Hematopoietic multipotent progenitor cell treated with erythropoietin and hydrocortisone succinate and interleukin-3 and kit ligand, for 6 days (in vitro differentiated cells): ENCODE measurements at regions not wholly inside any gene's neighbourhood (a gene's known extent, or its start where the extent isn't known, plus 50 kb on each side); places are given as distances from the start of the nearest gene placed in this dataset.

Source experiments
- DNase-seq: peaks from one replicate; pipeline ENCODE4 v3.0.0-alpha.2; 2015

DNA sequence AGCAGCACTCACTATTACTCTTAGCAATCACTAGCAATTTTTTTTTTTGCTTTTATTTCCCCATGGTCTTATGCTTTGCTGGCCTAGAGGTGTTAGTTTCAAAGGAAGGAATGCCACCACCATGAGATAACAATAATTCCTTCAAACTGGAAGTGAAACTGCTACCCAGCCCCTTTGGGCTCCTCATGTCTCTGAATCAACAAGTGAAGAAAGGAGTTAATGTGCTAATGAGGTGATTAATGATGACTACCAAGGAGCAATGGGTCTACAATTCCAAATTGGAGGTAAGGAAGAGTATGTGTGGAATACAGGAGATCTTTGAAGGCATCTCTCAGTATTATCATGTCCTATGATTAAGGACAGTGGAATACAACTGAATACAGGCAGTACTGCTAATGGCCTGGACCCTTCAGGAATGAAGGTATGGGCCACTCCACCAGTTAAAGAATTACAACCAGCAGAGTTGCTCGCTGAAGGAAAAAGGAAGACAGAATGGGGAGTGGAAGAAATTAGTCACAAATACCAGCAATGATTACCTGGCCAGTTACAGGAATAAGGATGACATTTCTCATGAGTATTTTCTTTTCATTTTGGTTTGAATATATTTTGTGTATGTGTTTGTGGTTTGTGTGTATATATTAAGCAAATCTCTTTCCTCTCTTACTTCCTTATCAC, 652.9 kb downstream of the ADGRL2 start:
- DNase-seq, result no peak

DNA sequence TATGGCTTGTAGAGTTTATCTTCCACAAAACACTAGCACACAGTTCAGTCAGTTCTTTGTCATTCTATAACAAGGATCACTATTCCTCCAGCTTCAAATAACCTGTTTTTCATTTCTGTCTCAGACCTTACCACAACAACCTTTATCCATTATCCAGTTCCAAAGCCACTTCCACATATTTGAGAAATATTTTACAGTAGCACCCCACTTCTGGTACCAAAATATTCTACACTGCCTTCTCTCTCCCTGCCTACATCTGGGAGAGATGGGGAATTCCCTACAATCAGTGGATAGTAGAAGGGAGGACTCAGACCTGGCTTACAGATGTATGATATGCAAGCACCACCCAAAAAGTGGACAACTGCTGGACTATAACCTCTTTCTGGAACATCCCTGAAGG, 651.4 kb downstream of the ADGRL2 start:
- no peak for DNase-seq

DNA sequence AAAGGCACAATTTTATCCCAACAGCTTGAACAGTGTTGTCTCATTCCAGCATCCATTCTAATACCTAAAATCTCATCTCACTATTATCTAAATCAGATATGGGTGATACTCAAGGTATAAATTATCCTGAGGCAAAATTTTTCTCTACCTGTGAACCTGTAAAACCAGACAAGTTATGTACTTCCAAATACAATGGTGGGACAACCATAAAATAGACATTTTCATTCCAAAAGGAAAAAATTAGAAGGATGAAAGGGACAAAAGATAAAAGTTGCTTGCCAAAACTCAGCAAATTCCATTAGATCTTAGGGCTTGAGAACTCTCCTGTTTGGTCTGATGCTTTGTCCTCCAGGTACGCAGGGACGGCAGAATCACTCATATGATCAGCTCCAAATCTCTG, 650.5 kb downstream of the ADGRL2 start:
- DNase-seq, result no peak

DNA sequence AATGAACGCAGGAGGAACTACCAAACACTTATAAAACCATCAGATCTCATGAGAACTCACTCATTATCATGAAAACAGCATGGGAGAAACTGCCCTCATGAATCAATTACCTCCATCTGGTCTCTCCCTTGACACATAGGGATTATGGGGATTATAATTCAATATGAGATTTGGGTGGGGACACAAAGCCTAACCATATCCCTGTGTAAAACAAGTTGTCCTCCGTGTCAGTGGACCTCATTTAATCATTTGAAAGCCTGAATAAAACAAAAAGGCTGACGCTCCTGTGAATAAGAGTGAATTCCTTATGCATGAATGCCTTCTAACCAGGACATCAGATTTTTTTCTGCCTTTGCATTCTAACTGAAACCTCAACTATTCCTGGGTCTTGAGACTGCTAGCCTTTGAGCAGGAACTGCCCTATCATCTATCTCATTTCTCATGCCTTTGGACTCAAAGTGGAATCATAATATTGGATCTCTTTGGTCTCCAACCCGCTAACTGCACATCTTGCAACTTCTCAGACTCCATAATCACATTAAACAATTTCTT, 648.8 kb downstream of the ADGRL2 start:
- DNase-seq, result no peak

DNA sequence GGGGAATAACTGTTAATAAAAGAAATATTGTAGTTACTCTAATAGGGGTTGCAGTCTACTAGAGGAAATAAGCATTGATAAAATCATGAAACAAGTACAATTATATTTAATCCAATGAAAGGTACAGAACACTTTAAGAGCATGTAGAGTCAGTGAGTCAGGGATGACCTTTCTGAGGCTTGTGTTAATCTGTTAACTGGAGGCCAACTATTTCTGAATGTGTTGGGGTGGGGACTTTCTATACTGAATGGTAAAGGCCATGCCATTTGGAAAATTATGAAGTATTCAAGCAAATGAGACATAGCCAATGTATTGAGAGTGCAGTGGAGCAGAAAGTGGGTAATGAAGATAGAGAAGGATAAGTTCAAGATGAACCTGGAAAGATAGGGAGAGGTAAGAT, 646.2 kb downstream of the ADGRL2 start:
- DNase-seq, result no peak

DNA sequence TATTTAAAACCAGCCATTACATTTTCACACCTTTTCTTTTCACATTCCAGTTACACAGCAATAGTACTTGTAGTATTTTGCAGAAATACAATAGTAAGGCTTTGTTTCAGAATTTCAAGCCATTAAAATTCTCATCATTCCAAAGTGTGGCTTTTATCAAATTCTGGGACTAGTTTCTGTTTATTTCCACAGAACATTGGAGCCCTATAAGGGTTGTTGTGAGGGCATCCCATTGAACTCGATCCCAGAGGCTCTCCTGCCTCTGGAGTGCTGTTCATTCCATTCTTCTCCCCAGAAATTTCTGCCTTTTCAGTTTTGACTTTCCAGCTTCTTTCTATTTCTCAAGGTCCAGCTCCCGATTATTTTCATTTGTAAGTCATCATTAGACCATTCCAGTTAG, 645.5 kb downstream of the ADGRL2 start:
- no peak for DNase-seq

DNA sequence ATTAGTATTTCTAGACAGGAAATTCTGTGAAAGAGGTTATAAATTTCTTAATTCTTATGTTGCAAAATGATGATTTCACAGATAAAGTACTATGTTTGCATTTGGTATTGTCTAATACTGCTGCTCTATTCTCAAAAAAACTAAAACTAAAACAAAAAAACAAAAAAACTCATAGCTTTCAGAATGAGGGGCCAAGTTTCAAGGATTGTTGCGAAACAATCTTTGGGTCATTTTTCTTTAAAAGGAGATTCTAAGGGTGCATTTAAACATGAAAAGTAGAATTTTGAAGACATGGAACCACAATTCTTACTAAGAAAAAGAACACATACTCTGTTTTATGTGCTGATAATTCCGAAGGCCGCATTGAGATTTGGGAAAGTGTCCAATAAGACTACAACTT, 645.1 kb downstream of the ADGRL2 start:
- no peak for DNase-seq

DNA sequence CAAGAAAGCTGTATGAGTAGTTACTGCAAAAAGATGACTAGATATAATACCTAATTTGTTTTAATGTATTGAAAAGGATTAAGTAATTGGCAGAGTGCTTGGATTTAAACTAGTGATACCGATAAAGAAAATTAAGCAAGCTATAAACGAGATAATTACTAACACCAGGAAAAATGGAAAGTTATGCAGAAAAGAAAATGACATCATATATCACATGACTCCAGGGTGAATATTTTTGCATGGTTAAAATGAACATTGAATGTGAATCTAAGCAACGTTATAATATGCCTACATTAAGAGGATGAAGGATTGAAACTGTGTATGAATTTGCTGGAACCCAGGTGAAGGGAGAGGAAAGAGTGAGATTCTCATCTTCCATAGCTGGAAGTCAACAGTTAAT, 644.4 kb downstream of the ADGRL2 start:
- no peak for DNase-seq

DNA sequence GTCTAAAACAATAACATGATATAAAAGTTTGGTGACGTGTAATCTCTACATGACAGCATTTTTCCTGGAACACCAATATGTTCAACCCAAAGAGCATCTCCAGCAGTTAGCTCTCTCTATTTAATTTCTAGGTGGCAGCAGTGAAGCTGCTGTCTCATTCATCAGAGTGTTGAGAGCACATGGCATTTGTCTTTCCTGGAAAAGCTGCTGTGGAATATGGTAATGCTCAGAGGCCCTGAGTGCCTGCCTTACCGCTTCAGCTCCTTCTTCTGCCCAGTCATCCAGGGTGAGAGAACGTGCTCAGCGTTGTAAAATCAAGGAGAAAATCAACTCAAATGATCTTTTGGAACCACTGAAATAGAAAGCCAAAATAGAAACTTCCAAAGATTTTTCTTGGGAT, 640.7 kb downstream of the ADGRL2 start:
- no peak for DNase-seq

DNA sequence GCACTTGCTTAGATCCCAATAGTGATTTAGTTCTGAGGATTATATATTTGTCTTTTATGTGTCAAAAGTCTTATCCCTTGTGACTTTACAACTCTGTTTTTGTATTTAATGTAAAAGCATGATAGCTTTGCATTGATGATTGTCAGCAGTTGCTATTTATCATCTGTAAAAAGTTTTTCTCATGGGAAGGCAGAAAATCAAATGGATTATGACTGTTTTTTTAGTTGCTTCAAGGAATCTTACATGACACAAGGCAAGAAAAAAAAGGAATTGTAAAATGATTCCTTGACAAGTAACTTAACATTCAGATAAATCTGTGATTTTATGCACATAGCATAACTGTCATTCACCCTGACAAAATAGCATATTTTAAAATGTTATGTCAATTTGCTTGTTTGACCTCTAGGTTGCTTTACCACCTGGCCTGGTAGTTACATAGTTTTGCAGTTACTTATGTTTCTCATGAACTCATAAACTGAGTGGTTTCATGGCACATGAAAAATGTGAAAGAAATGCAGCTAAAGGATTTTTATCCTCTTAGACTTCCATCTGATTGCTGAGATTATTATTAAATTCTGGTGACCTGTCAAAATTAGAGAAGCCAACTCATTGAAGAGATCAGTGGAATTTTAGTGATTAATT, 622.6 kb downstream of the ADGRL2 start:
- DNase-seq, result no peak

DNA sequence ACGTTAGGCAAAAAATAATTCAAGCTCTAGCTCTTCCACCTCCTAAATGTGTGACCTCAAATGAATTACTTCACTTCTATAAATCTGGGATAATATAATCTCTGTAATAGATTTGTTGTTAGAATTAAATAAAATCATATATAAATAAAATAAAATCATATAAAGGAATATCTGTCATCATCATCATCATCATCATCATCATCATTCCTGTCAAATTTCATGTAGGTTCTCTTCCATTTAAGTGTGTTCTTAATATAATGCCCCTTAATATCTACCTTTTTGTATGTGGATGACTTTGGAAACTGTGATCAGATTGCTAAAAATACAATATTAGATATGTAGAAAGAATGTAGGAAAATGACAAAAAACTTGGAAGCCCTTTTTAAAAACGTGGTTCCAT, 621.0 kb downstream of the ADGRL2 start:
- no peak for DNase-seq

DNA sequence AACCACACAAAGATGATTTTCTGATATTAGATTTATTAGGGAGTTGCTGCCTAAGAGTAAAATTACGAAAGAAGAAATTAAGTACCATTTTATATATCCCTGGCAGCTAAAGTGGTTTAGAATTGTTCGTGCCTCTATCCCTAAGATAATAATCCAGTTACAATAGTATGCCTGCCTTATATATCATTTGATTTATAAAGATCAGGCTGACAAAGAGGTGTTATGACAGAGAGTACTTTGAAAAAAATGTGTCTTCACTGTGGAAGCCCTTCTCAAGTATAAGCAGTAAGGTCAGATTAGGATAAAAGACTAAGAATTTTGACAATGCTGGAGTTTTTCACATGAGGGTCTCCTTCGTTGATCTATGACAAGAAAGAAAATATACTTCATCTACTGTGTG, 619.9 kb downstream of the ADGRL2 start:
- no peak for DNase-seq

DNA sequence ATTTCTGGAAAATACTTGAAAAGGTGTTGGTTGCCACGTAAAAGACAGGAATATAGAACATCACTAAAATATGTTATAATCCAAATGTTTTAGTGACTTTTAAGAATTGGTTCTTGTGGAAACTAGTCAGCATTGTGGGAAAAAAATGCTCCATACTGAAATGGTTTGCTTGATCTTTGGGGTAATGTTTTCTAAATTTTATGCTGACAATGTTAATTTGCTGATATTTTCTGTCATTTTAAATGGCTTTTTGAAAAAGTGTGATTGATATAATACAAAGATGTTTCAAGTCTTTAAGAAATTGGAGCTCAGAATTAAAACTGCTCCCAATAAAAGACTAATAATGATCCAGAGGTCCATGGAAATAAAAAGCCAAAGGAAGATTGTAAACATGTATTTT, 610.9 kb downstream of the ADGRL2 start:
- no peak for DNase-seq

DNA sequence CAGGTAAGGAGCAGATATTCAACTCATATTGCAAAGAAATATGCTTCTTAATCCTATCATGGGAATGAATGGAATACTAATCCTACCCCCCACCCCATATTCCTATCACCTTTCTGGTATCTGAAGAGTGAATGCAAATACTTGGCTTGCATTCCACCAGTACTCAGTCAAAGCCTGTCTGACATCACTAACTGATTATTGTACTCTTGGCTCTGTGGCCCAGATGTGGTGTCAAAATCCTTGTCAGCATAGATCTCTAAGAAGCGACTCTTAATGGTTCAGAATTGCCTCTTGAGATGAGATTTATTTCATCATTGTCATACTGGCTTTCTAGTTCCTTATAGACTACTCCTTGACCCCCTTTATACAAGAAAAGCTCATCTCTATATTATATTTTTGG, 604.6 kb downstream of the ADGRL2 start:
- DNase-seq, result no peak

DNA sequence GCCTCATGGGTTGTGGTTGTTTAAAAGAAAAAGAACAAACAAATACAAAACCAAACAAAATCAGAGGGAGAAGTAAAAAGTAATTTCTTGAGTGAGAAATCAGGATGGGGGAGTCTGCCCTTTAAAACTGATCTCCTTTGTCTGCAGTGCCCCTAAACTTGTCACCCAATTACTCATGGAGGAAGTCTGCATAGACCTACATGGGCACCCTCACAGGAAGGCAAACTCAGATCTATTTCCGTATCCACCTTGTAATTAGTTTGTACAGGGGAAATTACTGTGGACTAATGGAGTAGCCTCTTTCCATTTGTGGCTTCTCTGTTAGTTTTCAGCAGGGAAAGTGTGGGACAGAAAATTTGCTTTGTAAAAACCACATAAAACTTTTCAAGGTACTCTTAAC, 600.4 kb downstream of the ADGRL2 start:
- no peak for DNase-seq

DNA sequence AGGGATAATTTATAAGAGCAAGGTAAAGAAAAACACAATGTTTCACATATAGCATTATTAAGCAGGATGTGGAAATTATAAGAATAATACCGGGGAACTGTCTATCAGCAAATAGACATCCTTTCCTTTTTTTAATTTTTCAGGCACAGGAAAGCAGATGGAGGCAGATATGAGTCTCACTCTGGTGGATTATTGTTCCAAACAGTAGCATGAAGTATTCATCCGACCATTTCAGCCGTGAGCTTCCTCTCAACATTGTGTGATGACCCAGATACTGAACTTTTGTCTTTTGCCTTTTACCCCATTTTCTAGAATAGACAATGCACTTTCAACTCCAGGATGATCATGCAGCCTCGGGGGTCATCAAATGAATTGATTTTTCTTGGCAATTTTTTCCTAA, 599.8 kb downstream of the ADGRL2 start:
- DNase-seq, result no peak

DNA sequence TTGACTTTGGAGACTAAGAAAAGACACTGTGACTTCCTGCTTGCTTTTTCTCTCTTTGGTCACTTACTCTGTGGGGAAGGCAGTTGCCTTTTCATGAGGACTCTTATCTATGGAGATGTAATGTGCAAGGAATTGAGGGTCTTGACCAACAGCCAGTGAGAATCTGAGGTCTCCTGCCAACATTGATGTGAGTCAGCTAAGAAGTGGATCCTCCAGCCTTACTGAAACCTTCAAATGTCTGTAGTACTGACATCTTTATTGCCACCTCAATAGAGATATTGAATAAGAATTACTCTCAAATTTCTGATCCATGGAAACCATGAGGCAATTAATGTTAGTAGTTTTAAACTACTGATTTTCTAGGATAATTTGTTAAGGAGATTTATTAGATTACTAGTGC, 598.4 kb downstream of the ADGRL2 start:
- no peak for DNase-seq

DNA sequence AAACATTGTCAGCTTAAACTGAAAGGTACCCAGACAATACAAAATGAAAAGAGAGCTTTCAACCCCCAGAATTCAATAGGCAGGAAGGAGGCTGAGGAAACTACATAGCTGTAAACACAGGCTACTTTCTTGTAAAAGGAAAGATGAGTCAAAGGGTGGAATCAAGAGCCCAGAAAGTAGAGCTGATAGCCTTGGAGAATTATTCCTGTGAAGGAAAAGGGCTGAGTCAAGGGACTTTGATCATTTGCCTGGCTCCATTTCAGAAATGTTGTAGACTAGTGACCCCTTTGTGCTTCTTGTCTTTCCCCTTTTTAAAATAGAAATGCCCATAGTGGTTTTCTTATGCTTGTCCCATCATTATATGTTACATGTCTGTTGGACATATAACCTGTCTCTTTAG, 597.6 kb downstream of the ADGRL2 start:
- DNase-seq, result no peak

DNA sequence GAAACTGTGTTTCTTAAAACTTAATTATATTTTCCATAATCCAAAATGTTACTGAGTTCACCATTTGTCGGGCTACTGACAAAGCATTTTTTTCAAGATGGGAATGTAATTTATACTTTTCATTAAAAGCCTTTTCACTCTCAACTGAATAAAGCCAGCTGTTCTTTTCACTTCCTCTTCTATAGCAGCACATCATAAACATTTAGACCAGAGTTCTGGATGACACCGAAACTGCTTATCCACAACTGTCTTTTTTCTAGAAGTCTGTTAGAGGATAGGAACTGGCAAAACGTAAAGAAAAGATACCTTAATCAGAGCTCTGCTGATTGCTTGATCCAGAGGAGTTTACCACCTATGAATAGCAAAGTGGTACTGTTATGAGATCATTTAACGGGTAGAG, 594.7 kb downstream of the ADGRL2 start:
- DNase-seq, result peak; percentile 1

DNA sequence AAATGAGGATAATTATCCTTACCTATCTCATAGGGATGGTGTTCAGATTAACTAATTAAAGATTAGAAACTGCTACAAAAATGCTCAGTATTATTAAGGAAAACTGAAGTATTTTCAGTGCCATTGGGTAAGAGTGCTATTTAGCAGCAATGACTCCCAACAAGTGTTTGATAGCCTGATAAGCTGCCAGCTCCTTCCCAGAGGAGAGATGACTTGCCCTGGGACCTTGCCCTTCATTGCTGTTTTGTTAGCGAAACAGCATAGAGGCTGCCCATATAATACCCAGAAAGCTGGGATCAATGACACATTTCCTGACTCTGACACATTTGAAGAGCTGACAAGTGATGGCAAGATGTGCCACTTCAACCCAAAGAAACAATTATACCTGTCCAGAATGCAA, 592.2 kb downstream of the ADGRL2 start:
- no peak for DNase-seq

DNA sequence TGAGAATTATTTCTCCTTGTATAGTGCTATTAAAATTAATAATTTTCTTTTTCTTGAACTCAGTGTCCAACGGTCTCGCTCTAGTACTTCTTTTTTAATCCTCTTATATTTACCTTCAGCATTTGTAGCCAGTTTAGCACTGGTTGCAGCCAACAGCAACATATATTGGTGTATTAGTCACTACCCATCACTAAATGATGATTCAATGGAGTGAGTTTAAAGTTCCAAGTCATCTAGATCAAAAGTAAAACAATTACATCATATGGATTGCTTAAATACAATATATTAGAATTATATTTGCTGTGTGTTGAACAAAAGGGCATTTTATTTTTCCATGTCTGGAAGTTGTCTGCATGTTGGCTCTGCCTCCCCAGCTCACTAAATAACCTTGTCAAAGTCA, 591.8 kb downstream of the ADGRL2 start:
- no peak for DNase-seq

DNA sequence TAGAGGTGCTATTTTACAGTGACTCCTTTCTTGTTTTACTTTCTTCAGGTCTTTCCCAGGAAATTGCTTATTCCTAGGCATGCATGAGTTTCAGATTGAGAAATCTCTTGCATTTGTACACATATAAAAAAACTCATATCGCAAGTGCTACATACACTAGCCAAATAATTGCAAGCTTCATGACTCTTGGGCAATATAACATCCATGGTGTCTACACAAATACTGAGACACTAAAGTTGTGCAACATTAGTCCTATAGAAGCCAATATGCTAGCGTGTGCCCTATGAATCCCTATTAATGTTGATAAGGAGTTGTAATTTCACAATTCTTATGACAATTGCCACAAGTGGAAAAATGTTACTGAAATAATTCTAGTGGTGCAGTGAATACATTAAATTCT, 591.0 kb downstream of the ADGRL2 start:
- no peak for DNase-seq

DNA sequence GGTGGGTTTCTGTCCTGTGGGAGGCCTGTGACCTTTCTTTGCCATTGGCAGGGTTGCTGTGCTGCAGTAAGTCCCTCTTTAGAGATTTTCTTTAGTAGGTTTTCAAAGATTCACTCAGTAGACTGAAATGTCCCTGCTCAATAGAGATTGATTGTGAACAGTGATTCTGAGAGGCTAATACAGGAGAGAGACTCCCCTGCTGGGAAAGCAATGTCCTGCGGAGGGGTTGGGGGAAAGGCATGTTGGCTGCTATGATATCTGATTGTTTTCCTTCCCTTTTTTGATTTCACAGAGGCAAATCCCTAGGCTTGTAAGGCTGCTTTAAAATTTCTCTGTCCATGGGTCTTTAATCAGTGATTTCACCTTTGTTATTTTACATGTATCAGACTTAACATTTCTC, 589.9 kb downstream of the ADGRL2 start:
- DNase-seq, result no peak

DNA sequence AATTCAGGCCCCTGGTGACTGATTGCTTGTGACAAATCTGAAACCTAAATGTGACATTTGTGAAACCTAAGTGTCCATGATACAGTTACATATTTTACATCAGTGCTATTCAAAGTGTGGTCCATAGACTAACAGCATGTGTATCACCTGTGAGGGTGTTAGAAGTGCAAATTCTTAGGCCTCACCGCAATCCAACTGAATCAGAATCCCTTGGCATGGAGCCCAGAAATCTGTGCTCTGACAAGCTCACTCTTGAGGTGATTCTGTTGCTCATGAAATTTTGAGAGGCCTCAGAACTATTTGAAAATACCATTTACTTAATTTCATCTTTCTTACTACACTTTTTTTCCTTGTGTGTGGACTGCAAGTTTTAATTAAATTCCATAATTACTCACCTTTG, 587.9 kb downstream of the ADGRL2 start:
- DNase-seq, result no peak

DNA sequence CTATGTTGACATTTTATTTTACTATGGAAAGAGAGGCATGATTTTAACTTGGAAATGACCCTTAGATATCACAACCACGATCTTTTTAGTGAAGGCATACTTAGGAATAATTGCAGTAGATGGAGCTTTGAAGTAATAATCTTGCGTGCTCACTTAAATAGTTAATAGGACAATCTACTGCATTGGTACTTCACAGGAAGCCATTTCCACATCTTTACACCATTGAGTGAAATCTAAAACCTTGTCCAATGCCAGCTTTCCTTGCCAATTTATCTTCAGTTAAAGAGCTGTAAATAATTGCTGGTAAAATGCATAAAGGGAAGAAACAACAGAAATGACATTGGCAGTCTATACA, 586.3 kb downstream of the ADGRL2 start:
- DNase-seq, result no peak
